CD14-positive monocyte (primary cell): ENCODE measurements at regions not wholly inside any gene's neighbourhood (a gene's known extent, or its start where the extent isn't known, plus 50 kb on each side); places are given as distances from the start of the nearest gene placed in this dataset.

ENCODE experiments used
- DNase-seq, 3 donors: peaks; one replicate each; pipeline ENCODE4 v3.0.0-alpha.2; 2011 to 2022
- H2AFZ ChIP-seq: 2 replicates; pipeline ENCODE4 v1.6.0; 2012; ENCODE audit warnings: mild to moderate bottlenecking, low read depth, low read length, inconsistent platforms; ENCODE audit not compliant: insufficient read depth, poor library complexity, severe bottlenecking
- H3K27ac ChIP-seq, 2 donors: 1 replicate in 1 of 2; 2 replicates in 1 of 2; pipeline ENCODE4 v1.5.1; 2012 to 2013; ENCODE audit warnings: low read length in 2 of 2, control low read depth in 1 of 2, inconsistent platforms in 1 of 2, low read depth in 1 of 2, mild to moderate bottlenecking in 1 of 2
- H3K27me3 ChIP-seq, 2 donors: one replicate each; pipeline versions ENCODE4 v1.6.0 to v1.6.1; 2011 to 2013; ENCODE audit warnings: low read length in 2 of 2; ENCODE audit not compliant: control insufficient read depth in 2 of 2, insufficient read depth in 2 of 2
- H3K36me3 ChIP-seq, 2 donors: replicated peaks in 1 of 2; 1 replicate in 1 of 2; 2 replicates in 1 of 2; pipeline versions ENCODE4 v1.5.1 to v1.6.1; 2012 to 2013; ENCODE audit warnings: low read length in 2 of 2, control low read depth in 1 of 2, inconsistent platforms in 1 of 2, mild to moderate bottlenecking in 1 of 2; ENCODE audit not compliant: insufficient read depth in 2 of 2, control insufficient read depth in 1 of 2
- H3K4me1 ChIP-seq, 2 donors: 1 replicate in 1 of 2; 2 replicates in 1 of 2; pipeline versions ENCODE4 v1.5.1 to v1.6.1; 2012 to 2013; ENCODE audit warnings: low read length in 2 of 2, control low read depth in 1 of 2, inconsistent platforms in 1 of 2, mild to moderate bottlenecking in 1 of 2, moderate library complexity in 1 of 2; ENCODE audit not compliant: insufficient read depth in 2 of 2, control insufficient read depth in 1 of 2
- H3K4me2 ChIP-seq: replicated peaks from 2 replicates; pipeline ENCODE3; 2012; ENCODE audit warnings: low read length, moderate library complexity, mild to moderate bottlenecking; ENCODE audit not compliant: poor library complexity, severe bottlenecking; ENCODE audit errors: extremely low read depth
- H3K4me3 ChIP-seq, 3 experiments: fragments of 200-600 bp in 1 of 3; sonication (generic) in 1 of 3; replicated peaks in 1 of 3; 1 replicate in 2 of 3; 2 replicates in 1 of 3; pipeline ENCODE4 v1.5.1; 2011 to 2013; ENCODE audit warnings: low read length in 3 of 3, mild to moderate bottlenecking in 3 of 3, control low read depth in 2 of 3, low read depth in 2 of 3, inconsistent platforms in 1 of 3, moderate library complexity in 1 of 3
- H3K79me2 ChIP-seq: 2 replicates; pipeline ENCODE4 v1.6.0; 2012; ENCODE audit warnings: mild to moderate bottlenecking, control low read depth, inconsistent platforms, low read length, moderate library complexity; ENCODE audit not compliant: insufficient read depth
- H3K9ac ChIP-seq: 2 replicates; pipeline ENCODE4 v1.6.0; 2017; ENCODE audit warnings: low read length, mild to moderate bottlenecking; ENCODE audit not compliant: insufficient read depth, poor library complexity, severe bottlenecking
- H3K9me3 ChIP-seq, 2 donors: replicated peaks in 1 of 2; 1 replicate in 1 of 2; 2 replicates in 1 of 2; pipeline versions ENCODE4 v1.5.1 to v1.6.1; 2012 to 2013; ENCODE audit warnings: low read length in 2 of 2, control low read depth in 1 of 2; ENCODE audit not compliant: control insufficient read depth in 1 of 2, insufficient read depth in 1 of 2
- H4K20me1 ChIP-seq: 2 replicates; pipeline ENCODE4 v1.6.0; 2012; ENCODE audit warnings: mild to moderate bottlenecking, low read length, control low read depth, moderate library complexity; ENCODE audit not compliant: insufficient read depth
- H3K27ac Mint-ChIP-seq, 7 donors: one replicate each; pipeline ENCODE4 v1.8.0; 2020; ENCODE audit warnings: mild to moderate bottlenecking in 7 of 7, mixed read lengths in 7 of 7, moderate library complexity in 6 of 7, inconsistent platforms in 2 of 7
- H3K27me3 Mint-ChIP-seq, 3 donors: one replicate each; pipeline ENCODE4 v1.8.0; 2021 to 2022; ENCODE audit warnings: low read depth in 3 of 3, mild to moderate bottlenecking in 3 of 3, mixed read lengths in 3 of 3, moderate library complexity in 3 of 3, inconsistent platforms in 1 of 3
- H3K36me3 Mint-ChIP-seq, 2 donors: one replicate each; pipeline ENCODE4 v1.8.0; 2020; ENCODE audit warnings: mixed read lengths in 2 of 2, inconsistent platforms in 1 of 2, mild to moderate bottlenecking in 1 of 2
- H3K4me1 Mint-ChIP-seq: one replicate; pipeline ENCODE4 v1.8.0; 2020; ENCODE audit warnings: mild to moderate bottlenecking, mixed read lengths
- H3K4me3 Mint-ChIP-seq, 2 donors: one replicate each; pipeline ENCODE4 v1.8.0; 2020; ENCODE audit warnings: mild to moderate bottlenecking in 2 of 2, mixed read lengths in 2 of 2, moderate library complexity in 1 of 2
- H3K9me3 Mint-ChIP-seq, 7 donors: one replicate each; pipeline ENCODE4 v1.8.0; 2020 to 2022; ENCODE audit warnings: mixed read lengths in 7 of 7, mild to moderate bottlenecking in 6 of 7, moderate library complexity in 6 of 7, inconsistent platforms in 2 of 7
- WGBS: methylation state at CpG from one replicate; pipeline ENCODE4 v1.1.5; 2013; ENCODE audit warnings: missing lambda C conversion rate; ENCODE audit not compliant: insufficient coverage; 5-methylcytosine and 5-hydroxymethylcytosine counted together
- intact Hi-C, 2 donors: fragments of 100-400 bp; cut with micrococcal nuclease; formaldehyde crosslinking; loops; one replicate each; pipeline versions ENCODE4 v1.15.0 to v1.15.1; 2023
- TF ChIP-seq, protein P1 (sequence below): fragments of 200-600 bp; IDR thresholded peaks from one replicate; pipeline ENCODE4 v1.8.0; 2022; ENCODE audit warnings: antibody characterized with exemption, mild to moderate bottlenecking

DNA sequence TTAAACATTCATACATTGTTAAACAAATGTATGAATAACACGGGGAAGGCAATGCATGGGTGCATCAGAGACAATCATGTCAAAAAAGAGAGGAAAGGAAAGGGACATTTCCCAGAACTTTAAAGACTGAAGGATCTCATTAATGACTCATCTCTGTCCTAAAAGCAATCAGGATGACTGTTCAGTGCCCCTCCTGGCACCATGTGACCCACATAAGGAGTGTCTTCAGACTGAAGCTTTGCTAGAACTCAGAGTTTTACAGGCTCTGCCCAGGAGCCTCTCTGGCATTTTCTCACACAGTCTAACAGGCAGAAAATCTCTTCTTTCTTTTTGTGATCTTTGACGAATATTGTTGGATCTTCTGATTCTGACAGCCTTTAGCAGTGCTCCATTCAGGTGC, 315.3 kb downstream of the OTUD1 start:
- H3K27ac Mint-ChIP-seq: peak overlapping the region in 1 of 7 donors; percentile 28
- 100% methylated on average over 1 of the region's 2 CpGs for WGBS

GRCh38 chr10:23754941-23755340, 316.1 kb downstream of the OTUD1 start:
- intact Hi-C loops: no loop called here
- Histone ChIP-seq H3K4me2 (no peak overlapping the region), H4K20me1 (no peaks in the 10 kb centered on the region), H3K36me3 (no peaks in the 10 kb centered on the region), H3K9ac (no peak overlapping the region), H2AFZ (no peak overlapping the region), H3K79me2 (no peaks in the 10 kb centered on the region), H3K9me3 (no peaks in the 10 kb centered on the region), H3K4me3 (no peak overlapping the region), H3K27ac (no peak overlapping the region), H3K27me3 (no peaks in the 10 kb centered on the region), H3K4me1 (no peaks in the 10 kb centered on the region)
- H3K9me3 Mint-ChIP-seq: no peaks in the 10 kb centered on the region
- no peak overlapping the region for H3K27ac Mint-ChIP-seq
- TF ChIP-seq, protein P1, sequence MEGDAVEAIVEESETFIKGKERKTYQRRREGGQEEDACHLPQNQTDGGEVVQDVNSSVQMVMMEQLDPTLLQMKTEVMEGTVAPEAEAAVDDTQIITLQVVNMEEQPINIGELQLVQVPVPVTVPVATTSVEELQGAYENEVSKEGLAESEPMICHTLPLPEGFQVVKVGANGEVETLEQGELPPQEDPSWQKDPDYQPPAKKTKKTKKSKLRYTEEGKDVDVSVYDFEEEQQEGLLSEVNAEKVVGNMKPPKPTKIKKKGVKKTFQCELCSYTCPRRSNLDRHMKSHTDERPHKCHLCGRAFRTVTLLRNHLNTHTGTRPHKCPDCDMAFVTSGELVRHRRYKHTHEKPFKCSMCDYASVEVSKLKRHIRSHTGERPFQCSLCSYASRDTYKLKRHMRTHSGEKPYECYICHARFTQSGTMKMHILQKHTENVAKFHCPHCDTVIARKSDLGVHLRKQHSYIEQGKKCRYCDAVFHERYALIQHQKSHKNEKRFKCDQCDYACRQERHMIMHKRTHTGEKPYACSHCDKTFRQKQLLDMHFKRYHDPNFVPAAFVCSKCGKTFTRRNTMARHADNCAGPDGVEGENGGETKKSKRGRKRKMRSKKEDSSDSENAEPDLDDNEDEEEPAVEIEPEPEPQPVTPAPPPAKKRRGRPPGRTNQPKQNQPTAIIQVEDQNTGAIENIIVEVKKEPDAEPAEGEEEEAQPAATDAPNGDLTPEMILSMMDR: no peak
- DNase-seq: no peak
- WGBS: 94% methylated on average over 3 of the region's 5 CpGs
- no peaks in the 10 kb centered on the region for H3K36me3 Mint-ChIP-seq
- H3K4me1 Mint-ChIP-seq: no peaks in the 10 kb centered on the region
- H3K4me3 Mint-ChIP-seq: no peak overlapping the region
- H3K27me3 Mint-ChIP-seq: peaks cover 0 to 5% (median 3%) of the 10 kb centered on the region in 3 donors

More for the DNA sequence above, 315.3 kb downstream of the OTUD1 start:
- Histone ChIP-seq H3K4me1 (no peaks in the 10 kb centered on the region), H2AFZ (no peak overlapping the region), H3K27ac (no peak overlapping the region), H3K9ac (no peak overlapping the region), H3K36me3 (no peaks in the 10 kb centered on the region), H3K4me2 (no peak overlapping the region), H4K20me1 (no peaks in the 10 kb centered on the region), H3K4me3 (no peak overlapping the region), H3K9me3 (no peaks in the 10 kb centered on the region), H3K27me3 (no peaks in the 10 kb centered on the region), H3K79me2 (no peaks in the 10 kb centered on the region)
- TF ChIP-seq, protein P1: no peak
- DNase-seq: no peak
- no peaks in the 10 kb centered on the region for H3K4me1 Mint-ChIP-seq
- H3K27me3 Mint-ChIP-seq: peaks cover 0 to 5% (median 3%) of the 10 kb centered on the region in 3 donors
- intact Hi-C loops: no loop called here
- H3K9me3 Mint-ChIP-seq: no peaks in the 10 kb centered on the region
- H3K4me3 Mint-ChIP-seq: no peak overlapping the region
- H3K36me3 Mint-ChIP-seq: no peaks in the 10 kb centered on the region
